HCT116 (cell line): ENCODE measurements at regions not wholly inside any gene's neighbourhood (a gene's known extent, or its start where the extent isn't known, plus 50 kb on each side); places are given as distances from the start of the nearest gene placed in this dataset.

Source experiments
- CTCF ChIP-seq, 3 experiments: fragments of 200-600 bp in 1 of 3; sonication (generic) in 1 of 3; IDR thresholded peaks in 2 of 3; conservative IDR thresholded peaks in 1 of 3; 2 replicates each; pipeline ENCODE4 v1.5.1; 2012 to 2017; ENCODE audit warnings: low read depth in 2 of 3, low read length in 2 of 3, antibody characterized with exemption in 1 of 3, borderline replicate concordance in 1 of 3, control low read depth in 1 of 3, mild to moderate bottlenecking in 1 of 3, mixed read lengths in 1 of 3, mixed run types in 1 of 3, moderate library complexity in 1 of 3; ENCODE audit not compliant: insufficient read depth in 1 of 3
- EGR1 ChIP-seq: IDR thresholded peaks from 2 replicates; pipeline ENCODE4 v1.6.1; 2012; ENCODE audit warnings: low read depth
- POLR2A ChIP-seq: IDR thresholded peaks from 2 replicates; pipeline ENCODE4 v1.7.0; 2011; ENCODE audit warnings: borderline replicate concordance; ENCODE audit not compliant: insufficient read depth, insufficient read length; ENCODE audit errors: extremely low read depth
- POLR2AphosphoS5 ChIP-seq: IDR thresholded peaks from 2 replicates; pipeline ENCODE4 v1.6.1; 2011; ENCODE audit warnings: mild to moderate bottlenecking, low read depth, low read length, moderate library complexity
- SIN3A ChIP-seq: IDR thresholded peaks from 2 replicates; pipeline ENCODE4 v1.6.1; 2012; ENCODE audit warnings: low read depth
- SP1 ChIP-seq: IDR thresholded peaks from 2 replicates; pipeline ENCODE4 v1.6.1; 2012; ENCODE audit warnings: low read depth

GRCh38 chr20:48238781-48239180, 453.5 kb upstream of the SULF2 start:
- TF ChIP-seq POLR2A (no peak), CTCF (IDR thresholded peaks at IDR 0.05 in 2 of 3, conservative IDR thresholded peaks at IDR 0.05 in 1 of 3; ENCODE audit: borderline replicate concordance in 1 of 3, insufficient read depth in 1 of 3, low read depth in 2 of 3, low read length in 2 of 3) (no peak), POLR2AphosphoS5 (no peak), SP1 (no peak), SIN3A (no peak), EGR1 (no peak)
